GM18519 (cell line): ENCODE measurements at regions not wholly inside any gene's neighbourhood (a gene's known extent, or its start where the extent isn't known, plus 50 kb on each side); places are given as distances from the start of the nearest gene placed in this dataset.
"Not testable (repeated sequence)": the region's sequence is repeated elsewhere in the genome, so short reads cannot be mapped to it uniquely, and the experiment has no call there.

Experiments used
- ATAC-seq: cut with Tn5 transposase; IDR thresholded peaks from one replicate; pipeline ENCODE4 v1.9.1; 2021; ENCODE audit warnings: mild to moderate bottlenecking, moderate library complexity; ENCODE audit not compliant: unreplicated experiment, low FRiP score

GRCh38 chr10:46792657-46793357 is 118.4 kb upstream of the PTPN20 start:
- not testable (repeated sequence) for ATAC-seq

- ATAC-seq: not testable (repeated sequence)
These were observed 114.9 kb upstream of the PTPN20 start for GRCh38 chr10:46796351-46796750.

GRCh38 chr10:46802010-46802409 is 109.2 kb upstream of the PTPN20 start:
- not testable (repeated sequence) for ATAC-seq

- not testable (repeated sequence) for ATAC-seq
These were observed 108.1 kb upstream of the PTPN20 start for GRCh38 chr10:46803082-46803481.

GRCh38 chr10:46810222-46810621 is 101.0 kb upstream of the PTPN20 start:
- ATAC-seq: not testable (repeated sequence)

- not testable (repeated sequence) for ATAC-seq
These were observed 95.1 kb upstream of the PTPN20 start for GRCh38 chr10:46816126-46816525.

GRCh38 chr10:46840393-46841050 is 70.7 kb upstream of the PTPN20 start:
- not testable (repeated sequence) for ATAC-seq

- ATAC-seq: not testable (repeated sequence)
These were observed 70.1 kb upstream of the PTPN20 start for GRCh38 chr10:46841051-46841593.

GRCh38 chr10:46845194-46845593 is 66.0 kb upstream of the PTPN20 start:
- not testable (repeated sequence) for ATAC-seq

GRCh38 chr10:46845640-46846039 is 65.6 kb upstream of the PTPN20 start:
- not testable (repeated sequence) for ATAC-seq

GRCh38 chr10:46860753-46861152 is 50.5 kb upstream of the PTPN20 start:
- ATAC-seq: not testable (repeated sequence)
